SK-N-SH treated with all-trans-retinoic acid at 6 μM for 48 hours (cell line): ENCODE measurements at regions not wholly inside any gene's neighbourhood (a gene's known extent, or its start where the extent isn't known, plus 50 kb on each side); places are given as distances from the start of the nearest gene placed in this dataset.

ENCODE experiments used
- ATAC-seq: fragments of 200-7000 bp; cut with Tn5 transposase; 3 replicates; pipeline ENCODE4 v1.9.1; 2020; ENCODE audit warnings: mild to moderate bottlenecking, moderate library complexity
- ARNTL ChIP-seq: fragments of 450-650 bp; formaldehyde crosslinking; IDR thresholded peaks from 2 replicates; pipeline ENCODE4 v1.5.0; 2020; ENCODE audit warnings: low read depth, mild to moderate bottlenecking, moderate library complexity, borderline replicate concordance
- BACH2 ChIP-seq: fragments of 250-450 bp; sonication (Bioruptor Pico); IDR thresholded peaks from 2 replicates; pipeline ENCODE4 v1.9.0; 2021; ENCODE audit warnings: mild to moderate bottlenecking, borderline replicate concordance
- CSDC2 ChIP-seq: fragments of 250-450 bp; sonication (Bioruptor Pico); IDR thresholded peaks from 2 replicates; pipeline ENCODE4 v1.5.0; 2020; ENCODE audit warnings: mild to moderate bottlenecking, moderate library complexity
- ESRRG ChIP-seq: fragments of 250-450 bp; sonication (Bioruptor Pico); IDR thresholded peaks from 2 replicates; pipeline ENCODE4 v1.6.1; 2021; ENCODE audit warnings: mild to moderate bottlenecking
- GLIS3 ChIP-seq: fragments of 250-450 bp; sonication (Bioruptor Pico); IDR thresholded peaks from 2 replicates; pipeline ENCODE4 v1.5.0; 2020; ENCODE audit warnings: mild to moderate bottlenecking, moderate library complexity
- ISL1 ChIP-seq: fragments of 250-450 bp; sonication (Bioruptor Pico); IDR thresholded peaks from 2 replicates; pipeline ENCODE4 v2.1.2; 2022; ENCODE audit warnings: mild to moderate bottlenecking, moderate library complexity
- OSR1 ChIP-seq: fragments of 250-450 bp; sonication (Bioruptor Pico); IDR thresholded peaks from 2 replicates; pipeline ENCODE4 v1.8.0; 2022; ENCODE audit warnings: moderate library complexity, mild to moderate bottlenecking, inconsistent platforms
- PATZ1 ChIP-seq: fragments of 250-450 bp; sonication (Bioruptor Pico); IDR thresholded peaks from 2 replicates; pipeline ENCODE4 v1.8.0; 2020; ENCODE audit warnings: mild to moderate bottlenecking, moderate library complexity, borderline replicate concordance
- POU6F1 ChIP-seq: fragments of 250-450 bp; sonication (Bioruptor Pico); IDR thresholded peaks from 2 replicates; pipeline ENCODE4 v1.8.0; 2021; ENCODE audit warnings: low read depth, mild to moderate bottlenecking, moderate library complexity, borderline replicate concordance
- PPARA ChIP-seq: fragments of 250-450 bp; sonication (Bioruptor Pico); IDR thresholded peaks from 2 replicates; pipeline ENCODE4 v1.5.0; 2020; ENCODE audit warnings: mild to moderate bottlenecking, borderline replicate concordance
- RARB ChIP-seq: fragments of 250-450 bp; sonication (Bioruptor Pico); IDR thresholded peaks from 2 replicates; pipeline ENCODE4 v1.8.0; 2021; ENCODE audit warnings: mild to moderate bottlenecking, moderate library complexity
- SNAI2 ChIP-seq: fragments of 250-450 bp; sonication (Bioruptor Pico); IDR thresholded peaks from 2 replicates; pipeline ENCODE4 v1.5.0; 2020; ENCODE audit warnings: mild to moderate bottlenecking, moderate library complexity
- TCF4 ChIP-seq: fragments of 250-450 bp; sonication (Bioruptor Pico); IDR thresholded peaks from 2 replicates; pipeline ENCODE4 v1.8.0; 2021; ENCODE audit warnings: mild to moderate bottlenecking, moderate library complexity, borderline replicate concordance
- TOX ChIP-seq: fragments of 250-450 bp; sonication (Bioruptor Pico); IDR thresholded peaks from 2 replicates; pipeline ENCODE4 v1.8.0; 2021; ENCODE audit warnings: mild to moderate bottlenecking, moderate library complexity, borderline replicate concordance
- ZC3H10 ChIP-seq: fragments of 250-450 bp; sonication (Bioruptor Pico); IDR thresholded peaks from 2 replicates; pipeline ENCODE4 v1.5.1; 2021; ENCODE audit warnings: mild to moderate bottlenecking, moderate library complexity
- ZFP3 ChIP-seq: fragments of 250-450 bp; sonication (Bioruptor Pico); IDR thresholded peaks from 2 replicates; pipeline ENCODE4 v1.5.0; 2020; ENCODE audit warnings: mild to moderate bottlenecking, moderate library complexity
- ZFP30 ChIP-seq: fragments of 450-650 bp; formaldehyde crosslinking; IDR thresholded peaks from 2 replicates; pipeline ENCODE4 v1.5.0; 2022; ENCODE audit warnings: mild to moderate bottlenecking, moderate library complexity
- ZNF565 ChIP-seq: fragments of 450-650 bp; formaldehyde crosslinking; conservative IDR thresholded peaks from 2 replicates; pipeline ENCODE4 v1.5.0; 2020; ENCODE audit warnings: low read depth, mild to moderate bottlenecking, moderate library complexity
- ZNF70 ChIP-seq: fragments of 450-650 bp; formaldehyde crosslinking; IDR thresholded peaks from 2 replicates; pipeline ENCODE4 v1.5.0; 2020; ENCODE audit warnings: mild to moderate bottlenecking, moderate library complexity
- ZNF8 ChIP-seq: fragments of 450-650 bp; formaldehyde crosslinking; IDR thresholded peaks from 2 replicates; pipeline ENCODE4 v1.5.0; 2020; ENCODE audit warnings: mild to moderate bottlenecking, moderate library complexity
- TF ChIP-seq, protein P1 (sequence below): fragments of 250-450 bp; sonication (Bioruptor Pico); IDR thresholded peaks from 2 replicates; pipeline ENCODE4 v1.5.1; 2020; ENCODE audit warnings: low read depth, mild to moderate bottlenecking, moderate library complexity

DNA sequence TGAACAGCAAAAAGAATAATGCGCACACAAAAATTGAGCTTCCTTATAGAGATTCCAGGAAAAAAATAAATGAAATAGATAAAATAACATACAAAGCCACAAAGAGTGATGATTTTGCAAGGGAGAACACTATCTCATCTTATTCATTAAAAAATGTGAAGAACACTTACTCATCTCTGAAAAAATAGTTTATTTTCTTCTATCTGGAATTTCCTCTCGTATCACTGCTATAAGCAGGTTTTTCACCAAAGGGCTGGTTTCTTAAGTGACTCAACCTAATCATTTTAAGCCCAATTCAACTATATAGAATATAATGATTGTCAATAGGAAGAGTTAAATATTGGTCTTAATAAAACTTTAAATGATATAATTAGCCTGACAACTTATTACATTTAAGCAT lies 504.9 kb downstream of the NR2F1-AS1 start:
- ATAC-seq = no peak
- TF ChIP-seq GLIS3 (CRISPR knock-in tag) (no peak), POU6F1 (CRISPR knock-in tag) (no peak), TOX (no peak), ISL1 (CRISPR knock-in tag) (no peak), SNAI2 (CRISPR knock-in tag) (no peak), TCF4 (no peak)

GRCh38 chr5:93073547-93073946 lies 507.5 kb downstream of the NR2F1-AS1 start:
- TF ChIP-seq PPARA (CRISPR knock-in tag) = no peak
- no peak for TF ChIP-seq GLIS3 (CRISPR knock-in tag)
- TF ChIP-seq RARB = no peak
- TF ChIP-seq BACH2 = no peak
- no peak for TF ChIP-seq ESRRG (CRISPR knock-in tag)
- no peak for TF ChIP-seq ZNF565 (CRISPR knock-in tag)
- ATAC-seq = peak; percentile 15; the same call in 2 of the 3 replicates

DNA sequence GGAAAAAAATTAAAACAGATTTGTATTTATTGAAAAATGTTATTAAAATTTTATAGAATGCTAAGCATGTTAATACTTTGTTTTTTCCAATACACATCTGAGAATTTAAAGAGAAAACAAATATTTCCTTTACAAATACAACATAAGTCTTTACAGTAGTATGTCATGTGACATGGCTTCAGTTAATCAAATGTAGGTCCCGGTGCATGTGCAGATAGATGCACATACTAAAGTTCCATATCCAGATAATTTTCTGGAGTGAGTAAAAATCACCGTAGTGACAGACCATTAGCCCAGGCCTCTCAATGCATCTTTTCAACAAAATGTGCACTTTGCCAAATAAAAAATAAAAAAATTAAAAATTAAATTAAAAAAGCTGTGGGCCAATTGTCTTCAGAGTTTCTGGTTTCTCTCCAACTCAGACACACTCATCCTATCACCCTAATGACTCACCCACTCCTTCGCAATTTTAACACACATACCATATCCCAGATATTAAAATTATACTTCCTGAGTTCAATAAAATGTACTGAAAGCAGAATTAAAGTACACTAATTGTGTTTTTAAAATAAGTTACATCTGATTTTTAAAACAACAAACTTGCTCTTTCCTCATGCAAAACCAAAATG lies 508.1 kb downstream of the NR2F1-AS1 start:
- TF ChIP-seq ZFP30 (CRISPR knock-in tag) = no peak
- peak; percentile 78 for TF ChIP-seq ISL1 (CRISPR knock-in tag)
- TF ChIP-seq, all 23 proteins: peak for 1
- peak; percentile 74 for ATAC-seq

GRCh38 chr5:93071710-93072109 lies 509.3 kb downstream of the NR2F1-AS1 start:
- TF ChIP-seq RARB (no peak), ARNTL (no peak), TCF4 (no peak)
- TF ChIP-seq, all 23 proteins: peak for 0
- ATAC-seq = no peak

DNA sequence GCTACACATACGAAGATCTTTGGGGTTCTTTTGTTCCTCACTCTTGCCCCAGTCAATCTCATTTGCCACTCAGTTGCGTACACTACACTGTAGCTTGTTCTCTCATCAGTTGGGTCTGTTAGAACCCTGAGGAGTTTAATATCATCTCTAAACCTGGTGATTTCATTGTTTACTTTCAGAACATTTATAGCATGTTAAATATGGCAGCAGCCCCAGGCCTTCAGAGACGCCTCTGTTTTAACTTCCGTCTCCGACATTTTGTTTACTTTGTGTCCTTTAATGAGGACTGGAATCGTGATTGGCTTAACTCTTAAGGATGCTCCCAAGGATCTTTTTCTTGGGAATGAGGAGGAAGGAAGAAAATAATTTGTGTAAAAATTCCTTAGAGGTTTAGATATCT lies 510.1 kb downstream of the NR2F1-AS1 start:
- TF ChIP-seq TOX (no peak), TCF4 (no peak), ESRRG (CRISPR knock-in tag) (no peak), ZFP3 (CRISPR knock-in tag) (no peak), GLIS3 (CRISPR knock-in tag) (no peak), ZNF565 (CRISPR knock-in tag) (no peak), ZC3H10 (CRISPR knock-in tag) (no peak), SNAI2 (CRISPR knock-in tag) (no peak), BACH2 (no peak), ZNF8 (CRISPR knock-in tag) (no peak), POU6F1 (CRISPR knock-in tag) (no peak), CSDC2 (CRISPR knock-in tag) (no peak), RARB (no peak), PPARA (CRISPR knock-in tag) (no peak), OSR1 (CRISPR knock-in tag) (no peak), ARNTL (no peak), PATZ1 (CRISPR knock-in tag) (no peak), ZNF70 (CRISPR knock-in tag) (no peak)
- TF ChIP-seq, protein P1, sequence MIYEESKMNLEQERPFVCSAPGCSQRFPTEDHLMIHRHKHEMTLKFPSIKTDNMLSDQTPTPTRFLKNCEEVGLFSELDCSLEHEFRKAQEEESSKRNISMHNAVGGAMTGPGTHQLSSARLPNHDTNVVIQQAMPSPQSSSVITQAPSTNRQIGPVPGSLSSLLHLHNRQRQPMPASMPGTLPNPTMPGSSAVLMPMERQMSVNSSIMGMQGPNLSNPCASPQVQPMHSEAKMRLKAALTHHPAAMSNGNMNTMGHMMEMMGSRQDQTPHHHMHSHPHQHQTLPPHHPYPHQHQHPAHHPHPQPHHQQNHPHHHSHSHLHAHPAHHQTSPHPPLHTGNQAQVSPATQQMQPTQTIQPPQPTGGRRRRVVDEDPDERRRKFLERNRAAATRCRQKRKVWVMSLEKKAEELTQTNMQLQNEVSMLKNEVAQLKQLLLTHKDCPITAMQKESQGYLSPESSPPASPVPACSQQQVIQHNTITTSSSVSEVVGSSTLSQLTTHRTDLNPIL (CRISPR knock-in tag) = no peak
- ATAC-seq = no peak
